Astrocyte (in vitro differentiated cells and primary cell): ENCODE measurements at regions not wholly inside any gene's neighbourhood (a gene's known extent, or its start where the extent isn't known, plus 50 kb on each side); places are given as distances from the start of the nearest gene placed in this dataset.

Experiments
- DNase-seq: peaks from one replicate; pipeline ENCODE4 v3.0.0-alpha.2; 2010; ENCODE audit warnings: low read depth
- FAIRE-seq: peaks from 2 replicates; lab custom pipeline; 2011; peaks lifted over from hg19 to GRCh38; lab: Jason Lieb, UNC
- H2AFZ ChIP-seq: 2 replicates; pipeline ENCODE4 v1.6.0; 2012; ENCODE audit warnings: low read depth, low read length, inconsistent platforms
- H3K27ac ChIP-seq: 2 replicates; pipeline ENCODE4 v1.5.1; 2011; ENCODE audit warnings: low read depth, low read length, inconsistent platforms
- H3K27me3 ChIP-seq: 2 replicates; pipeline ENCODE4 v1.6.0; 2011; ENCODE audit warnings: low read length, inconsistent platforms; ENCODE audit not compliant: insufficient read depth
- H3K36me3 ChIP-seq: 2 replicates; pipeline ENCODE4 v1.5.1; 2011; ENCODE audit warnings: low read length, inconsistent platforms; ENCODE audit not compliant: insufficient read depth
- H3K4me1 ChIP-seq: 2 replicates; pipeline ENCODE4 v1.5.1; 2011; ENCODE audit warnings: low read length, inconsistent platforms; ENCODE audit not compliant: insufficient read depth
- H3K4me2 ChIP-seq: 2 replicates; pipeline ENCODE4 v1.6.0; 2012; ENCODE audit warnings: low read length, inconsistent platforms
- H3K4me3 ChIP-seq: 2 replicates; pipeline ENCODE4 v1.5.1; 2011; ENCODE audit warnings: low read depth, mild to moderate bottlenecking, low read length, inconsistent platforms; ENCODE audit not compliant: insufficient read depth
- H3K79me2 ChIP-seq: 2 replicates; pipeline ENCODE4 v1.6.0; 2012; ENCODE audit warnings: mild to moderate bottlenecking, low read length, inconsistent platforms; ENCODE audit not compliant: insufficient read depth
- H3K9ac ChIP-seq: 2 replicates; pipeline ENCODE4 v1.6.0; 2012; ENCODE audit warnings: mild to moderate bottlenecking, low read length, inconsistent platforms
- H3K9me3 ChIP-seq: 2 replicates; pipeline ENCODE4 v1.5.1; 2012; ENCODE audit warnings: low read depth, mild to moderate bottlenecking, low read length, inconsistent platforms; ENCODE audit not compliant: insufficient read depth
- H4K20me1 ChIP-seq: 2 replicates; pipeline ENCODE4 v1.6.0; 2012; ENCODE audit warnings: low read length, inconsistent platforms; ENCODE audit not compliant: insufficient read depth
- H3K27ac Mint-ChIP-seq: one replicate; pipeline ENCODE4 v1.8.0; 2021; ENCODE audit warnings: mild to moderate bottlenecking, mixed read lengths; ENCODE audit not compliant: unreplicated experiment
- H3K27me3 Mint-ChIP-seq: one replicate; pipeline ENCODE4 v1.8.0; 2021; ENCODE audit warnings: low read depth, mixed read lengths; ENCODE audit not compliant: unreplicated experiment
- H3K36me3 Mint-ChIP-seq: one replicate; pipeline ENCODE4 v1.8.0; 2021; ENCODE audit warnings: low read depth, mixed read lengths; ENCODE audit not compliant: unreplicated experiment
- H3K4me1 Mint-ChIP-seq: one replicate; pipeline ENCODE4 v1.8.0; 2021; ENCODE audit warnings: low read depth, mixed read lengths; ENCODE audit not compliant: unreplicated experiment
- H3K4me3 Mint-ChIP-seq: one replicate; pipeline ENCODE4 v1.8.0; 2021; ENCODE audit warnings: mild to moderate bottlenecking, moderate library complexity, mixed read lengths; ENCODE audit not compliant: unreplicated experiment
- H3K9me3 Mint-ChIP-seq: one replicate; pipeline ENCODE4 v1.8.0; 2021; ENCODE audit warnings: mild to moderate bottlenecking, mixed read lengths; ENCODE audit not compliant: unreplicated experiment
- CTCF ChIP-seq: IDR thresholded peaks from 2 replicates; pipeline ENCODE4 v1.5.1; 2011; ENCODE audit warnings: low read depth, mild to moderate bottlenecking, inconsistent platforms, low read length, moderate library complexity; ENCODE audit not compliant: insufficient read depth
- EZH2 ChIP-seq: IDR thresholded peaks from 2 replicates; pipeline ENCODE4 v1.6.1; 2012; ENCODE audit warnings: mild to moderate bottlenecking, low read length, inconsistent platforms; ENCODE audit not compliant: insufficient read depth

- Histone ChIP-seq H2AFZ (no peak overlapping the region), H3K79me2 (no peaks in the 10 kb centered on the region), H3K27ac (no peak overlapping the region), H4K20me1 (no peaks in the 10 kb centered on the region), H3K4me2 (no peak overlapping the region), H3K9ac (no peak overlapping the region), H3K27me3 (no peaks in the 10 kb centered on the region), H3K9me3 (no peaks in the 10 kb centered on the region), H3K4me3 (no peak overlapping the region), H3K4me1 (no peaks in the 10 kb centered on the region), H3K36me3 (no peaks in the 10 kb centered on the region)
- Mint-ChIP-seq H3K4me3 (no peak overlapping the region), H3K36me3 (no peaks in the 10 kb centered on the region), H3K27me3 (no peaks in the 10 kb centered on the region), H3K27ac (no peak overlapping the region), H3K9me3 (peaks cover 4% of the 10 kb centered on the region), H3K4me1 (peaks cover 28% of the 10 kb centered on the region)
- DNase-seq, result no peak
- FAIRE-seq, result no peak
- TF ChIP-seq EZH2 (no peak), CTCF (no peak)
Measured at GRCh38 chr22:48192071-48192470, 1429.6 kb downstream of the TBC1D22A start.

GRCh38 chr22:48188231-48188721, 1425.8 kb downstream of the TBC1D22A start:
- TF ChIP-seq EZH2, result no peak
- no peak for TF ChIP-seq CTCF
- H2AFZ ChIP-seq, result no peak overlapping the region
- H3K79me2 ChIP-seq, result no peaks in the 10 kb centered on the region
- H4K20me1 ChIP-seq, result no peaks in the 10 kb centered on the region
- H3K27ac ChIP-seq, result no peak overlapping the region
- Mint-ChIP-seq H3K4me1 (peaks cover 20% of the 10 kb centered on the region), H3K4me3 (no peak overlapping the region), H3K27ac (no peak overlapping the region), H3K9me3 (peaks cover 4% of the 10 kb centered on the region), H3K27me3 (peaks cover 7% of the 10 kb centered on the region), H3K36me3 (no peaks in the 10 kb centered on the region)
- H3K9ac ChIP-seq, result no peak overlapping the region
- H3K36me3 ChIP-seq, result no peaks in the 10 kb centered on the region
- no peak overlapping the region for H3K4me3 ChIP-seq
- H3K4me1 ChIP-seq, result no peaks in the 10 kb centered on the region
- peaks cover 11% of the 10 kb centered on the region for H3K9me3 ChIP-seq
- H3K4me2 ChIP-seq, result no peak overlapping the region
- no peak for DNase-seq
- H3K27me3 ChIP-seq, result no peaks in the 10 kb centered on the region
- no peak for FAIRE-seq

- no peak overlapping the region for H3K9ac ChIP-seq
- no peak for DNase-seq
- peaks cover 4% of the 10 kb centered on the region for H3K9me3 Mint-ChIP-seq
Measured at GRCh38 chr22:48187356-48187755, 1424.9 kb downstream of the TBC1D22A start.

More at GRCh38 chr22:48187356-48187755, 1424.9 kb downstream of the TBC1D22A start:
- no peaks in the 10 kb centered on the region for H3K79me2 ChIP-seq
- no peaks in the 10 kb centered on the region for H3K27me3 ChIP-seq
- H3K9me3 ChIP-seq, result peaks cover 11% of the 10 kb centered on the region
- no peaks in the 10 kb centered on the region for H3K36me3 ChIP-seq
- H3K4me1 ChIP-seq, result no peaks in the 10 kb centered on the region
- H3K27me3 Mint-ChIP-seq, result peaks cover 11% of the 10 kb centered on the region
- no peaks in the 10 kb centered on the region for H3K36me3 Mint-ChIP-seq
- no peak for TF ChIP-seq EZH2
- no peak for TF ChIP-seq CTCF
- FAIRE-seq, result no peak
- peaks cover 12% of the 10 kb centered on the region for H3K4me1 Mint-ChIP-seq
- no peak overlapping the region for H3K27ac ChIP-seq
- no peaks in the 10 kb centered on the region for H4K20me1 ChIP-seq
- H3K4me3 Mint-ChIP-seq, result no peak overlapping the region
- H3K4me3 ChIP-seq, result no peak overlapping the region
- no peak overlapping the region for H3K27ac Mint-ChIP-seq
- no peak overlapping the region for H2AFZ ChIP-seq
- no peak overlapping the region for H3K4me2 ChIP-seq
